ENCODE measurements at regions not wholly inside any gene's neighbourhood (a gene's known extent, or its start where the extent isn't known, plus 50 kb on each side); places are given as distances from the start of the nearest gene placed in this dataset.

- Histone ChIP-seq H3K4me3 (no peak overlapping the region), H3K27me3 (no peaks in the 10 kb centered on the region), H3F3A (ENCODE audit: low read depth) (no peaks in the 10 kb centered on the region), H2AFZ (replicated peaks) (no peak overlapping the region), H3K27ac (no peak overlapping the region), H3K79me2 (ENCODE audit: low read depth) (no peaks in the 10 kb centered on the region), H3K9me3 (ENCODE audit: low read depth) (no peaks in the 10 kb centered on the region), H4K20me1 (ENCODE audit: low read depth) (no peaks in the 10 kb centered on the region), H3K4me1 (peaks cover 3% of the 10 kb centered on the region), H3K4me2 (no peak overlapping the region), H3K9ac (no peak overlapping the region), H3K36me3 (no peaks in the 10 kb centered on the region)
- H3K27ac Mint-ChIP-seq, result no peak overlapping the region
- no peak for DNase-seq (ENCODE audit: low spot score)
- H3K4me1 Mint-ChIP-seq, result peaks cover 7% of the 10 kb centered on the region
- no peaks in the 10 kb centered on the region for H3K36me3 Mint-ChIP-seq
- H3K27me3 Mint-ChIP-seq (ENCODE audit: insufficient read depth, low read depth), result no peaks in the 10 kb centered on the region
- no peak overlapping the region for H3K4me3 Mint-ChIP-seq
- no peak for TF ChIP-seq EZH2phosphoT487 (IDR thresholded peaks at IDR 0.05)
- TF ChIP-seq EZH2 (IDR thresholded peaks at IDR 0.05), result no peak
- no peak for TF ChIP-seq CTCF (IDR thresholded peaks at IDR 0.05)
- H3K9me3 Mint-ChIP-seq, result no peaks in the 10 kb centered on the region
These were observed 59.2 kb upstream of the EYA2 start for GRCh38 chr20:46835418-46835817.

- Histone ChIP-seq H3K9me3 (ENCODE audit: low read depth) (no peaks in the 10 kb centered on the region), H4K20me1 (ENCODE audit: low read depth) (no peaks in the 10 kb centered on the region), H3F3A (ENCODE audit: low read depth) (no peaks in the 10 kb centered on the region), H3K27me3 (no peaks in the 10 kb centered on the region), H2AFZ (replicated peaks) (no peak overlapping the region), H3K4me1 (peaks cover 3% of the 10 kb centered on the region), H3K4me3 (no peak overlapping the region), H3K9ac (no peak overlapping the region), H3K4me2 (no peak overlapping the region), H3K36me3 (no peaks in the 10 kb centered on the region), H3K27ac (no peak overlapping the region), H3K79me2 (ENCODE audit: low read depth) (no peaks in the 10 kb centered on the region)
- Mint-ChIP-seq H3K27ac (no peak overlapping the region), H3K4me3 (no peak overlapping the region), H3K4me1 (peaks cover 7% of the 10 kb centered on the region), H3K36me3 (no peaks in the 10 kb centered on the region), H3K9me3 (no peaks in the 10 kb centered on the region), H3K27me3 (ENCODE audit: insufficient read depth, low read depth) (peaks cover 2% of the 10 kb centered on the region)
- TF ChIP-seq EZH2phosphoT487 (IDR thresholded peaks at IDR 0.05) (no peak), EZH2 (IDR thresholded peaks at IDR 0.05) (no peak), CTCF (IDR thresholded peaks at IDR 0.05) (no peak)
- no peak for DNase-seq (ENCODE audit: low spot score)
These were observed 57.6 kb upstream of the EYA2 start for GRCh38 chr20:46837083-46837482.

GRCh38 chr20:46838011-46838410 lies 56.6 kb upstream of the EYA2 start:
- H3K9me3 ChIP-seq (ENCODE audit: low read depth), result no peaks in the 10 kb centered on the region
- H3K4me1 Mint-ChIP-seq, result peaks cover 7% of the 10 kb centered on the region
- no peaks in the 10 kb centered on the region for H3K27me3 ChIP-seq
- H3K36me3 Mint-ChIP-seq, result no peaks in the 10 kb centered on the region
- peak; percentile 11 for DNase-seq (ENCODE audit: low spot score)
- H3K79me2 ChIP-seq (ENCODE audit: low read depth), result no peaks in the 10 kb centered on the region
- H3K9me3 Mint-ChIP-seq, result no peaks in the 10 kb centered on the region
- TF ChIP-seq EZH2phosphoT487 (IDR thresholded peaks at IDR 0.05) (no peak), EZH2 (IDR thresholded peaks at IDR 0.05) (no peak), CTCF (IDR thresholded peaks at IDR 0.05) (no peak)
- no peak overlapping the region for H3K4me3 Mint-ChIP-seq
- peak overlapping the region; percentile 60 for H2AFZ ChIP-seq (replicated peaks)
- no peak overlapping the region for H3K4me3 ChIP-seq
- H3K27ac ChIP-seq, result no peak overlapping the region
- no peaks in the 10 kb centered on the region for H3F3A ChIP-seq (ENCODE audit: low read depth)
- no peak overlapping the region for H3K4me2 ChIP-seq
- no peaks in the 10 kb centered on the region for H4K20me1 ChIP-seq (ENCODE audit: low read depth)
- no peak overlapping the region for H3K27ac Mint-ChIP-seq
- no peaks in the 10 kb centered on the region for H3K36me3 ChIP-seq
- H3K4me1 ChIP-seq, result peaks cover 3% of the 10 kb centered on the region
- no peak overlapping the region for H3K9ac ChIP-seq
- H3K27me3 Mint-ChIP-seq (ENCODE audit: insufficient read depth, low read depth), result peaks cover 2% of the 10 kb centered on the region

Data from neural progenitor cell (in vitro differentiated cells).